Ureter (tissue), 1 donor: ENCODE measurements at regions not wholly inside any gene's neighbourhood (a gene's known extent, or its start where the extent isn't known, plus 50 kb on each side); places are given as distances from the start of the nearest gene placed in this dataset.
"Not testable (repeated sequence)": the region's sequence is repeated elsewhere in the genome, so short reads cannot be mapped to it uniquely, and the experiment has no call there.

ENCODE experiments used
- DNase-seq: peaks from one replicate; pipeline ENCODE4 v3.0.0-alpha.2; 2020; ENCODE audit warnings: low spot score
- donor health status: DM: yes; HTN: yes; CAD: no.

DNA sequence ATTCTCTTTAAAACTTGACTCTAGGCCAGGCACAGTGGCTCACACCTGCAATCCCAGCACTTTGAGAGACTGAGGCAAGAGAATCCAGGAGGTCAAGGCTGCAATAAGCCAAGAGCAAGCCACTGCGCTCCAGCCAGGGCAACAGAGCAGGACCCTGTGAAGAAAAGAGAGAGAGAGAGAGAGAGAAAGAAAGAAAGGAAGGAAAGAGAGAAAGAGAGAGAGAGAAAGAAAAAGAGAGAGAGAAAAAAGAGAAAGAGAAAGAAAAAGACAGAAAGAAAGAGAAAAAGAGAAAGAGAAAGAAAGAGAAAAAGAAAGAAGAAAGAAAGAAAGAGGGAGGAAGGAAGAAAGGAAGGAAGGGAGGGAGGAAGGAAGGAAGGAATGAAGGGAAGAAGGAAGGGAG is 76.7 kb downstream of the RIN2 start:
- DNase-seq = no peak

DNA sequence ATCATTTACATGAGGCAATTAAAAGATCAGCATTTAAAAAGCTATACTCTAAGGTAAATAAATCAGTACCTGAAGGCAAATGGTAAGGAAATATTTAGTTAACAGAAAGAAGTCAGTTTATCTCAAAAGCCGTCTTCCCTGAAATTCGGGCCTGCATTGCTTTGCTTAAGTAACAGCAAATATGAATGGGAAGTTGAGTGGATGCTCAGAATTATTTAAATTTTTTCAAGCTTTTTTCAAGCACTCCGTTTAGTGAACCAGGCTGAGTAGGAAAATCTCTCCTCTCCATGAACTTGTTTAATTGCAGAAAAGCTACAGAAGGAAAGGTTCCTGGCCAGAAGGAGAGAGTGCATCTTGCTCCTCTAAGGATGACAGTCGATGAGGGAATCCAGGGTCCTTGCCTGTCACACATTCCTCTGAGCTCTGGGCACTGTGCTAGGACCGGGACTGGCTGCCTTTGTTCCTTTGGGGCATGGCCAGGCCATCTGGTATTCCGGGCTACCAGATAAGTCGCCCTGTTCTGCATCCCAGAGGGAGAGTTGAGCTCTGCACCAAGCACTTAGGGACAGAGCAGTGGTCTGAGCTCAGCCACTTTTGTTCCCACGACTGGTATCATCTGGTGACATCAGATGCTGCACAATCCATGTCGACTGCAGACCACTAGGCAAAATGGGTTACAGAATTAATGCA is 77.6 kb downstream of the RIN2 start:
- no peak for DNase-seq

DNA sequence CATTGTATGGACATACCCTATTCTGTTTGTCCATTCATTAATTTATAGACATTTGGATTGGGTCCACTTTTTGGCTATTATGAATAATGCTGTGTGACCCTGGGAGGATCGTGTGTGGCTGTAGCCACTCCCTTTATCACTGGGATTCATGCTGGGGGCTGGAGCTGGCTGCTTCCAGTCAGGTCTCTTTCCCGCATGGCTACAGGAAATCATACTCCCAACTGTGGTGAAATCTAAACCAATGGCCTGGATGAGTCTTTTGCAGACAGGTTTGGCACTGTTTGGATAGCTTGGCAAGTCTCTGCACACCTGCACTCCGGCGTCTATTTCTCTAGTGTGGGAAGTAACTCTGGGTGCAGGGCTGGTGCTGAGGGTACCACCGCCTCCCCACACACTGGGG is 80.4 kb downstream of the RIN2 start:
- DNase-seq = no peak

DNA sequence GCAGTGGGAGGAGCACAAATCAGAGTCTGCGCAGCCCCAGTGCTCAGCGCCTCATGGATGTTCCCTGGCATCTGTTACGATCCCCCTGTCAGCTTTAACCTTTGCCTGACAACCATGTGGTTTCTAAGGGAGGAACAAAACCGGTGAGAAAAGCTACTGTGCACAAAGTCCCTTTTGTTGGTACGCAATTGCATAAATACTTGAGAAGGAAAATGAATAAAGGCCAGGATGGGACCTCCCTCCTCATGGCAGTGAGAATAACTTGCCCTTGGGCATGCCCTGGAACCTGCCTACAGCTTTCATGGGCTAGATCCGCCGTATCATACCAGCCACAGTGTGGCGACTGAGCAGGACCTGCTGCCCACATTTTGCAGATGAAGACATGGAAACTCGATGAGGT is 81.0 kb downstream of the RIN2 start:
- no peak for DNase-seq

DNA sequence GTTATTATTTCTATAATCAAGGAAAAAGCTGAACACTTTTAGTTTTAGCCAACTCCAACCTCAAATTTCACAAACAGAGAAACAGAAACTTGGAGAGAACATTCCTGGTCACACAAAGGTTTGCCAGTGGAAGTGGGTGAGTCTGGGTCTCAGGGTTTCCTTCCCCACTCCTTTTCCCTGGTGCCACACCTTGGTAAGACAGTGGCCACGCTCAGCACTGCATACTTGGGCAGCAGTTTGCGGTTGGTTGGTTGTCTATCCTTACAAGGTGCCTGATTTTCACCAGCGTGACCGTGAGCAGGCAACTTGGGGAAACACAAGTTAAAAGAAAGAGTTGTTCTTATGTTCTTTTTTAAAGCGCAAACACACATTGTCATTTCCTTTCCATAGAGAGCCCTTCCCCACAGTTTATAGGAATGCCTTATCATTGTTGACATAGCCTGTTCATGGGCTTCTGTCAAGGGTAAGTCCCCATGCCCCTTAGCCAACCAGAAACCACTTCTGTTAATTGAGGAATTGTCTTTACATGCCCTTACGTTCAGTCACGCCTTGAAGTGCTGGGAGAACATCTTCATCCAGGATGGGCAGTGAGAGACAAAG is 82.2 kb downstream of the RIN2 start:
- no peak for DNase-seq

DNA sequence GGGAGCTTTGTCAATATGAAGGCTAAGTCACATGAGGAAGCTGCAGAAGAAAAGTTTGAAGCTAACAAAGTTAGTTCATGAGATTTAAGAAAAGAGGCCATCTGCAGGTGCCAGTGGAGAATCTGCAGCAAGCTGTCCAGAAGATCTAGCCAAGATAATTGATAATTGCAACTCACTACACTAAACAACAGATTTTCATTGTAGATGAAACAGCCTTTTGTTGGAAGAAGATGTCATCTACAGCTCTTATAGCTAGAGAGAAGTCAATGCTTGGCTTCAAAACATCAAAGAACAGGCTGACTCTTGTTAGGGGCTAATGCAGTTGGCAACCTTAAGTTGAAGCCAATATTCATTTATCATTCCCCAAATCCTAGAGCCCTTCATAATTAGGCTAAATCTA is 83.7 kb downstream of the RIN2 start:
- DNase-seq = no peak

DNA sequence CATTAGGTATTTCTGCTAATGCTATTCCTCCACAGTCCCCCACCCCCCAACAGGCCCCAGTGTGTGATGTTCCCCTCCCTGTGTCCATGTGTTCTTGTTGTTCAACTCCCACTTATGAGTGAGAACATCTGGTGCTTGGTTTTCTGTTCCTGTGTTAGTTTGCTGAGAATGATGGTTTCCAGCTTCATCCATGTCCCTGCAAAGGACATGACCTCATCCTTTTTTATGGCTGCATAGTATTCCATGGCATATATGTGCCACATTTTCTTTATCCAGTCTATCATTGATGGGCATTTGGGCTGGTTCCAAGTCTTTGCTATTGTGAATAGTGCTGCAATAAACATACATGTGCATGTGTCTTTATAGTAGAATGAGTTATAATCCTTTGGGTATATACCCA is 86.8 kb downstream of the RIN2 start:
- DNase-seq = not testable (repeated sequence)

DNA sequence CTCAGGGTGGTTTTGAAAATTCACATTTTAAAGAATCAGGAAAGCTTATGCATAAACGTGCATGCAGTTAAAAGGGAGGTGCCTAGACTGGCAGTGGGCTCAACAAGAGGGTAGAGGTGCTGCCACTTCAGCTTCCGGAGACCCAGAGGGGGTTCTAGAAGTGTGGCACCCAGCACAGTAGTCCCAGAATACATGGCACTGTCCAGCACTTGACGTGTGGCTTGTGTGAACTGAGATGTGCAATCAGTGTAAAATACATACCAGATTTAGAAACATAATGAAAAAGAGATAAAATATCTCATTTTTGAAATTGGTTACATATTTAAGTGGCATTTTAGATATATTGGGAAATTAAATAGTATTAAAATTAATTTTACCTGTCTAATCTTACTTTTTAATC is 89.3 kb downstream of the RIN2 start:
- no peak for DNase-seq

DNA sequence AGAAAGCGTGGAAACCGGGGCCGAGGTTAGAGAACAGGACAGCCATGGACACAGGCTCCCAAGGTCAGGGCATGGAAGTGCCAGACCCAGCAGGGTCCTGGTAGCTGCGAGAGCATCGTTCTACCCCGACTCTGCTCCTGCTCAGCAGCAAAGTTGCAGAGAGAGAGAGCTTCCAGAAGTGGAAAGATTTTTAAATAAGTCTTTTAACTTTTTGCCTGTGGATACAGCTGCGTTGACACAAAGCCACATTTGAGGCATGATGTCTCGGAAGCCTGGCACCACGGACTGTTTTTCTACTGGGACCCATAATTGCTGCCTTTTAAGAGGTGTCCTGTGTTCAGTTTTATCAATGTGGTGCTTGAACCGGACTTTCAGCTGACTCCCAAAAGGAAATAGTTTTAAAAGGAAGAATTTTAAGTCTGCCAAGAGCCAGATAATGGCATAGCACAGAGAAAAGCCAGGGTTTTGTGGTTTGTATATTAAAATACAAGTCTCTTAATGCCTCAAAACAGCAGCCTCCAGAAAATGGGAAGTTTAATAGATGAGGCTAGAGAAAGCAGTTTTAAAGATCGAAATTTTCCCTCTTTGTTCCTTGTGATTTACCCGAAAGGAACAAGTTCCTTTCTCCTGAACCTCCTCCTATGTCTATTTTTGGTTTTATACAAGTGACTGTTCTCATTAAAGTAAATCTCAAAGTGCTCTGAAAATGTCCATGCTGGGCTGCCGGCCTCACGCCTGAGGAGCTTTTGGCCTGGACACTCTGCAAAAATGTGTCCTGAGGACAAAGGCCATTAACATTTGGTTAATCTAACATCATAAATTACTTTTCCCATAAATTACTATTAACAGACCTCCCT is 91.5 kb downstream of the RIN2 start:
- DNase-seq = no peak

DNA sequence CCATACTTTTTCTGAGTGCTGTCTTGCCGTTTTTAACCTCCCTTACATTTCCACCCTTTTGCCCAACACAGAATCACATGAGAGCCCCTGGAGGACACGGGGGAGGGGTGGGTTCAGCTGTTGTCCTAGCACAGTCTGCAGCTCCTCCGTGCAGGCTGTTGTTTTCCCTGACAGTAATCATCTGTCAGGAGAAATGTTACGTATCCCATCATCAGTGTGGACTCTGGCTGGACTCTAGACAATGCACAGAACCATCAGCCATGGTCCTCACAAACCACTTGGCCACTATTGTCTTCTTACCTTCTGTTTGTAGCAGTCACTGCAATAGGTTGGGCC is 92.1 kb downstream of the RIN2 start:
- DNase-seq = peak; percentile 50

DNA sequence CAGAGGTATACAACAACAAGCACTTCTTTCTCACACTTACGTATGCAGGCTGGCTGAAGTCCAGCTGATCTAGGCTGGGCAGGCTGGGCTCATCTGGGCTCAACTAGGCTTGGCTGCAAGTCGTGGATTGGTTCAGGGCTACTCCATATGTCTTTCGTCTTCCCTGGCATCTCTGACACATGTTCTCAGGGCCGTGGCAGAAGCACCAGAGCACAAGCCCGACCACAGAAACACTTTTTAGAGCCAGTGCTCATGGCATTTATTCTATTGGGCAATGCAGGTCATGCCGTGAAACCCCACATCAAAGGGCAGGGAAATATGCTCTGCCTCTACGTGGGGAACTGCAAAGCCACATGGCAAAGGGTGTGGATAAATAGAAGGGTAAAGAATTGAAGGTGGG is 93.8 kb downstream of the RIN2 start:
- DNase-seq = no peak

DNA sequence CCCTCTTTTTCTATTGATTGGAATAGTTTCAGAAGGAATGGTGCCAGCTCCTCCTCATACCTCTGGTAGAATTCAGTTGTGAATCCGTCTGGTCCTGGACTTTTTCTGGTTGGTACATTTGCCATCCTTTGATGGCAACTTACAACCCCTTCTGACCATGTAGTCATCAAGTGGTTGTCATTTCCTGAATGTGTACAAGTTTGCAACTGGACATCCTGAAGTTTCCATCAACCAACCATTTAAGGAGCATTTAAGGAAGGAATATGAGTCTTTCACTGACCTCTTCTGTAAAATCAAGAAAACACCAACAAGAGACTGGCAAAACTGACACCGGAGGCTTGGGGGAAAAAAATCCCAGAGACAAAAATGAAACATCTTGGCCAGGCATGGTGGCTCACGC is 97.4 kb downstream of the RIN2 start:
- DNase-seq = no peak

DNA sequence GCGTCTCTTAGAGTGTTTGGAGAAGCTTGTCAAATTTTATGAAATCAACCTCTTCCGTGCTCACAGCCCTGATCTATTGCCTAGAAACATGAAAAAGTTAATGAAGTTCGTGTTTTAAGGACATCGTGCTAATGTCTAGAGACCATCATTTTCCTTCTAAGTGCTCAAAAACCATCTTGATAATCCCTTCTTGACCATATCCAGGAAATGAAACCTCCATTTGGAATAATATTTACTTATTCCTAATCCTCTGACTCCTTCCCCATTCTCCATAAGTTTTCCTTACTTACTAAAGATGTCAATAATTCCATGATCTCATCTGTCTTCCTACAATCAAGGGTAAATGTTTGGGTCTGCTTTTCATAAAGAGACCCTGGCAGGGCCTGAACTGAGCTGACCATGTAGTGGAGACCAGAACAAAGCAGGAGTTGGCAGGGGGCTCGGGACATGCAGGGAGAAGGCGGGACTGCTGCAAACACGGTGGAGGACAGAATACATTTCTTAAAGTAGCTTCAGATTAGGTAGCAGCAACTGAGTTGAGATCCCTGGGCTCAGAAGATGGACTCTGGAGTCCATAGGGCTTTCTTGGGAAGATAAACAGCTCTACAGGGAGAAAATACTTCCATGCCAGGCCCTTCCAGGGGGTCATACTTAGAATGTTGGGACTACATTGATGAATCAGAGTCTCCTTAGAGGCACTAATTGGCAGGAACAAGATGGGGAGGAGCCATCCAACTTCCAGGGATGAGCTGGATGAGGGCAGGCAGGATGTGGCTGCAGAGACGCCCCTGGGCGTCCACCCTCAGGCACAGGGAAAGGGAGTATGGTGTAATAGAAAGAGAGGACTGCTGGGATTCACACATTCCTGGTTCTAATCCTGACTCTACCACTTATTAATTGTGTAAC is 100.7 kb downstream of the RIN2 start:
- no peak for DNase-seq

DNA sequence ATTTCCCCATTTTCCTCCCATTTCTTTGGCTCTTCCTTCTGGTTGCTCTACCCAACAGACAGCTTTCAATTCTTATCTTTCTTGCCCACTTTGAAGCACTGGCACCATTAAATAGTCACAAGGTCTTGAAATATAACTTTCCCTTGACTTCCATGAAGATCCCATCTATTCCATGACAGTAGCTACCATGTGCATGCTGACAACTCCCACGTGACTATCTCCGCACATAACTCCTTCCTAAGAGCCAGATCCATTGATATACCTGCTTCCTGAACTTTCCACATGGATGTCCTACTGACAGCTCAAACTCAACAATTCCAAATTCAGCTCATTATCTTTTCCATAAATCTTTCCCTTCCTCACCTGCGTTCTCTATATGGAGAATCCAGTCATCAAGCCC is 101.4 kb downstream of the RIN2 start:
- no peak for DNase-seq

DNA sequence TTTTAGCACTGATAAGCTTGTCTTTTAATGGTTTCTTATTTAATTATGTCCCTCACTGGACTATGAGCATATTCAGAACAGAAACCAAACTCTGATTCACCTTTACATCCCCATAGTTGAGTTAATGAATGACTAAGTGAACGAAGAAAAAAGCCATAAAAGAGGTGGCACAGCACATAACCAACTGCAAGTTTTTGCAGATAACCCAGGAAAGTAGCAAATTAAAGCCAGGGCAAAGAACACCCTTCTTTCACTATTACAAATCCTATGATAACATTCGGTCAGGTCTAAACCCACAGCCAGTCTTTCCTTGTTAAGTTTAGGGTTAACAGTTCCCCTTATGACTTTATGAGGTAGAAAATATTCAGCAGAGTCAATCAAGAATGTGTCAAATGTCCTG is 102.7 kb downstream of the RIN2 start:
- DNase-seq = no peak

DNA sequence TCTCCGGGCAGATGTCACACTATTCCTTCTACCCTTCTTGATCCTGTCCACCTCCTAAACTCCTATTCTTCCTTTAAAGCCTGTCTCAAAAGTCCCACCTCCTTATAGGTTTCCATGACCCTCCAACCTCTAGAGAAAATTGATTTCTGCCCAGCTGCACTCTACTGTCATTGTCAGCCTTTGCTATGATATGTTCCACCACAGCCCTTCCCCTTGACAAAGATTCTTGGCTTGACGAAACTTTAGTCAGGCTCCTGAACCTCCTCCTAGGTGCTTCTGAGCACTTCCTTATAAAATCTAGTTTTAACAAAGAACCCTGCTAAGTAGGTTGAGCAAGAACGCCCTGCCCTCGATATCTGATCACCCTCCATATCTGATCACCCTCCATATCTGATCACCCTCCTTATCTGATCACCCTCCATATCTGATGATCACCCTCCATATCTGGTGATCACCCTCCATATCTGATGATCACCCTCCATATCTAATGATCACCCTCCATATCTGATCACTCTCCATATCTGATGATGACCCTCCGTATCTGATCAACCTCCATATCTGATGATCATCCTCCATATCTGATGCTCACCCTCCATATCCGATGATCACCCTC is 103.2 kb downstream of the RIN2 start:
- no peak for DNase-seq

DNA sequence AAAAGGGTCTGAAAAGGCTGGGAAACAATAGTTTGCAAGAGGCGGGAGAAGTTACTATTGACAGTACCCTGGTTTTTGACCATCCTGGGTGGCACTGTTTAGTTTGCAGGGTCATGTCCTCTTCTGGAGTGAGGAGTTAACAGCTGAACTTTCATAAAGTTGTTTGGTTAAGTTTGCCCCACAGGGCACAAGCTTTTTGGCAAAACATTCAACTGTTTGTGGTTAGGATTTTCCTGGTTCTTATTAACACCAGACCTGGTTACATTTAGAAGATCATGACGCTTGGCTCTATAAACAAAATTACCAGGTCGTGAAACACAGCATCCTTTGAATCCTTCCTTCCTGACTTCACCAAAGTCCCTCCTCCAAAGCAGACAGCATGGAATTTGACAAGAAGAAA is 106.1 kb downstream of the RIN2 start:
- DNase-seq = no peak

DNA sequence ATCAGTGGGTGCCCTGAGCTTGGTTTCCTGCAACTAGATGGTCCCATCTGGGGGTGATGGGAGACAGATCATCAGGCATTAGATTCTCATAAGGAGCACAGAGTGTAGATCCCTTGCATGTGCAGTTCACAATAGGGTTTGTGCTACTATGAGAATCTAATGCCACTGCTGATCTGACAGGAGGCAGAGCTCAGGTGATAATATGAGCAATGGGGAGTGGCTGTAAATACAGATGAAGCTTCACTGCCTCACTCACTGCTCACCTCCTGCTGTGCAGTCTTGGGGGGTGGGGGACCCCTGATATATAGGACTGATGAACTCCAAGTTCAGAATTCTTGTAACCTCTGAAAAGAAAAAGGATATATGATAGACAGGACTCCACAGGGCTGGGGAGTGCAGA is 108.0 kb downstream of the RIN2 start:
- DNase-seq = no peak

DNA sequence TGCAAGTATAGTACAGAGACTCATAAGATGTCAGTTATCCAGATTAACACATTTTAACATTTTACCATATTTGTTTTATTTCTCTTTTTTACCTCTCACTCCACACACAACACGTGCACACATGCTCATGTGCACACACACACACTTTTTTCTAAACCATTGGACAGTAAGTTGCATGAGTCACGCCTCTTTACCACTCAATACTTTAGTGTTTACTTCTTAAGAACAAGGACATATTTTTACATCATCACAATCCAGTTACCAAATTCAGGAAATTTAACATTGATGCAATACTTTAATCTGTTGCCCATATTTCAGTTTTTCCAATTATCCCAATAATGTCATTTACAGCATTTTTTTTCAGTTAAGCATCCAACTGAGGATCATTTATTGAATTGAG is 109.0 kb downstream of the RIN2 start:
- DNase-seq = no peak

DNA sequence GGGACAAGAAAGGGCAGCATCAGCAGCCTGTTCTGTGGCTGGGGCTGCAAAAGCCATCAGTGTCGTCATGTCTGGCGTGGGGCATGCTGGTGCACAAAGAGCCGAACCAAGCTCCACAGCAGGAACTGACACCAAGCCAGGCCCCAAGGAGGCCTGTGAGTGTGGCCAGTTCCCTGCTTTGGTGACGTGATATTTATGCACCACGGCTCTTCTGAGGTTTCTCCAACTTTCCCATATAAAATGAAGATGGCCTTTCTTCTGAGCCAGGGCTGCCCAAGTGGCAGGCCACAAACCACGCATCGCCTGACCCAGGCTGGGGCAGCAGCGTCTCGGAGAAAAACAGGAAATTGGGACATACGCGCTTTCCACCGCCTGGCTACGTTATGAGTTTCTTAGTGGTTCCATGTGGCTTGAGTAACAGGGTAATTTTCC is 109.9 kb downstream of the RIN2 start:
- DNase-seq = no peak

DNA sequence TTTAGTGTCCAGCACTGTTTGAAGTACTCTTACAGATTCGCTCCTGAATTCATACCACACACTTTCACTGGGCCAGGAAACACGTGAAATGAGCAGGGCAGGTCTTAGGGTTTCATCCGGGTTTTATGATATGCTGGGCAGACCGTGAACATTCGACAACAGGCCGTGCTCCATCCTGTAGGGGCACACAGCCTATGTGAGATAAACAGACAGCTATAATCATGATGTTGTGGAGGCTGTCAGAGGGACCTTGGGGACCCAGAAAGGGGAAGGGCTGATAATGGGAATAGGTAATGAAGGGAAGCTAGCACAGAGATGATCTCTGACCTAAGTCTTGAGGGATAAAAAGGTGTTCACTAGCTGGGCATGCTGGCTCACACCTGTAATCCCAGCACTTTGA is 110.4 kb downstream of the RIN2 start:
- DNase-seq = no peak

DNA sequence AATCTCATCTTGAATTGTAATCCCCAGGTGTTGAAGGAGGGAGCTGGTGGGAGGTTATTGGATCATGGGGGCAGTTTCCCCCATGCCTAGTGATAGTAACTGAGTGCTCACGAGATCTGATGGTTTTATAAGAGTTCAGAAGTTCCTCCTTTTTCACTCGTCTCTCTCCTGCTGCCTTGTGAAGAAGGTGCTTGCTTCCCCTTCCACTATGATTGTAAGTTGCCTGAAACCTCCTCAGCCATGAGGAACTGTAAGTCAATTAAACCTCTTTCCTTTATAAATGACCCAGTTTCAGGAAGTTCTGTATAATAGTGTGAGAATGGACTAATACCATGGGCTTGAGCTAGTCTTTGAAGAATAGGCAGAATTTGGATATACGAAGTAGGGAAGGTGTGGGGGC is 113.9 kb downstream of the RIN2 start:
- DNase-seq = no peak
